HG02642 (cell line): ENCODE measurements at regions not wholly inside any gene's neighbourhood (a gene's known extent, or its start where the extent isn't known, plus 50 kb on each side); places are given as distances from the start of the nearest gene placed in this dataset.
"Not testable (repeated sequence)": the region's sequence is repeated elsewhere in the genome, so short reads cannot be mapped to it uniquely, and the experiment has no call there.

ENCODE experiments used
- ATAC-seq: cut with Tn5 transposase; IDR thresholded peaks from one replicate; pipeline ENCODE4 v1.9.1; 2021; ENCODE audit warnings: mild to moderate bottlenecking; ENCODE audit not compliant: unreplicated experiment, poor library complexity

GRCh38 chr3:106963442-106963841, 413.8 kb upstream of the CCDC54 start:
- ATAC-seq = no peak

GRCh38 chr3:106965307-106965706, 411.9 kb upstream of the CCDC54 start:
- ATAC-seq = no peak

- no peak for ATAC-seq
Measured at GRCh38 chr3:106969596-106969995, 407.6 kb upstream of the CCDC54 start.

GRCh38 chr3:106981392-106981791, 395.8 kb upstream of the CCDC54 start:
- ATAC-seq = no peak

GRCh38 chr3:106985721-106986120, 391.5 kb upstream of the CCDC54 start:
- no peak for ATAC-seq

GRCh38 chr3:106998841-106999682, 378.2 kb upstream of the CCDC54 start:
- not testable (repeated sequence) for ATAC-seq

GRCh38 chr3:107001635-107002034, 375.6 kb upstream of the CCDC54 start:
- no peak for ATAC-seq

GRCh38 chr3:107005352-107005751, 371.9 kb upstream of the CCDC54 start:
- ATAC-seq = not testable (repeated sequence)

GRCh38 chr3:107008213-107008612, 369.0 kb upstream of the CCDC54 start:
- no peak for ATAC-seq

- no peak for ATAC-seq
Measured at GRCh38 chr3:107013641-107014040, 363.6 kb upstream of the CCDC54 start.

GRCh38 chr3:107024551-107025026, 352.6 kb upstream of the CCDC54 start:
- ATAC-seq = no peak

GRCh38 chr3:107025961-107026360, 351.3 kb upstream of the CCDC54 start:
- no peak for ATAC-seq

GRCh38 chr3:107028086-107028485, 349.2 kb upstream of the CCDC54 start:
- no peak for ATAC-seq

GRCh38 chr3:107028626-107029025, 348.6 kb upstream of the CCDC54 start:
- no peak for ATAC-seq

- ATAC-seq = no peak
Measured at GRCh38 chr3:107032111-107032510, 345.1 kb upstream of the CCDC54 start.

GRCh38 chr3:107034142-107034541, 343.1 kb upstream of the CCDC54 start:
- no peak for ATAC-seq

GRCh38 chr3:107035176-107035575, 342.1 kb upstream of the CCDC54 start:
- ATAC-seq = no peak

- no peak for ATAC-seq
Measured at GRCh38 chr3:107044677-107045076, 332.6 kb upstream of the CCDC54 start.

- ATAC-seq = no peak
Measured at GRCh38 chr3:107045791-107046190, 331.4 kb upstream of the CCDC54 start.

GRCh38 chr3:107055181-107055942, 321.9 kb upstream of the CCDC54 start:
- no peak for ATAC-seq

GRCh38 chr3:107061466-107061865, 315.8 kb upstream of the CCDC54 start:
- ATAC-seq = no peak
